ENCODE measurements at regions not wholly inside any gene's neighbourhood (a gene's known extent, or its start where the extent isn't known, plus 50 kb on each side); places are given as distances from the start of the nearest gene placed in this dataset.

- Histone ChIP-seq H3K36me3 (no peaks in the 10 kb centered on the region), H3K4me1 (no peaks in the 10 kb centered on the region), H3K27ac (no peak overlapping the region), H3K4me3 (no peak overlapping the region), H3K27me3 (no peaks in the 10 kb centered on the region), H3K9me3 (peaks cover 6 to 11% of the 10 kb centered on the region in 2 donors)
- DNase-seq: no peak
- in situ Hi-C loops (cut with MboI; ENCODE audit: low pct_ligation_motif_present in 1 of 4, low pct_unique_long_range_greater_than_20kb in 1 of 4, low sequenced_read_pairs in 3 of 4) (no loop called here), intact Hi-C loops (cut with DNase I; ENCODE audit: low total_unique reads) (no loop called here)
- TF ChIP-seq EP300 (IDR thresholded peaks at IDR 0.05; ENCODE audit: low read depth): no peak
- TF ChIP-seq POLR2A (IDR thresholded peaks at IDR 0.05): no peak
- TF ChIP-seq CTCF (IDR thresholded peaks at IDR 0.05): no peak
- no peak for TF ChIP-seq POLR2AphosphoS5 (IDR thresholded peaks at IDR 0.05)
- 52 to 76% methylated on average over 4 to 5 of the region's 5 CpGs for WGBS, 2 donors (ENCODE audit: low coverage in 1 of 2)
Measured at GRCh38 chr6:164439331-164439730, 870.1 kb downstream of the C6orf118 start.

GRCh38 chr6:164436976-164437375 is 872.4 kb downstream of the C6orf118 start:
- intact Hi-C loops (cut with DNase I; ENCODE audit: low total_unique reads): no loop called here
- in situ Hi-C loops (cut with MboI; ENCODE audit: low pct_ligation_motif_present in 1 of 4, low pct_unique_long_range_greater_than_20kb in 1 of 4, low sequenced_read_pairs in 3 of 4): no loop called here
- no peak for DNase-seq

GRCh38 chr6:164427728-164428402 is 881.5 kb downstream of the C6orf118 start:
- Histone ChIP-seq H3K27ac (no peak overlapping the region), H3K9me3 (no peaks in the 10 kb centered on the region), H3K4me1 (no peaks in the 10 kb centered on the region), H3K27me3 (no peaks in the 10 kb centered on the region), H3K4me3 (no peak overlapping the region), H3K36me3 (no peaks in the 10 kb centered on the region)
- no peak for DNase-seq
- in situ Hi-C loops (cut with MboI; ENCODE audit: low pct_ligation_motif_present in 1 of 4, low pct_unique_long_range_greater_than_20kb in 1 of 4, low sequenced_read_pairs in 3 of 4): no loop called here
- 55 to 69% methylated on average over 2 of the region's 2 CpGs for WGBS, 2 donors (ENCODE audit: low coverage in 1 of 2)
- intact Hi-C loops (cut with DNase I; ENCODE audit: low total_unique reads): no loop called here
- no peak for TF ChIP-seq POLR2A (IDR thresholded peaks at IDR 0.05)
- no peak for TF ChIP-seq EP300 (IDR thresholded peaks at IDR 0.05; ENCODE audit: low read depth)
- TF ChIP-seq POLR2AphosphoS5 (IDR thresholded peaks at IDR 0.05): no peak
- TF ChIP-seq CTCF (IDR thresholded peaks at IDR 0.05): no peak

More at GRCh38 chr6:164436976-164437375, 872.4 kb downstream of the C6orf118 start:
- TF ChIP-seq CTCF (IDR thresholded peaks at IDR 0.05) (no peak), POLR2AphosphoS5 (IDR thresholded peaks at IDR 0.05) (no peak), POLR2A (IDR thresholded peaks at IDR 0.05) (no peak), EP300 (IDR thresholded peaks at IDR 0.05; ENCODE audit: low read depth) (no peak)
- no peak overlapping the region for H3K4me3 ChIP-seq
- no peaks in the 10 kb centered on the region for H3K27me3 ChIP-seq
- WGBS, 2 donors (ENCODE audit: low coverage in 1 of 2): 85 to 87% methylated on average over 5 of the region's 5 CpGs
- H3K36me3 ChIP-seq: no peaks in the 10 kb centered on the region
- H3K9me3 ChIP-seq: no peaks in the 10 kb centered on the region
- no peak overlapping the region for H3K27ac ChIP-seq
- no peaks in the 10 kb centered on the region for H3K4me1 ChIP-seq

- in situ Hi-C loops (cut with MboI; ENCODE audit: low pct_ligation_motif_present in 1 of 4, low pct_unique_long_range_greater_than_20kb in 1 of 4, low sequenced_read_pairs in 3 of 4) (no loop called here), intact Hi-C loops (cut with DNase I; ENCODE audit: low total_unique reads) (no loop called here)
- 60 to 63% methylated on average over 1 to 2 of the region's 2 CpGs for WGBS, 2 donors (ENCODE audit: low coverage in 1 of 2)
- DNase-seq: no peak
- TF ChIP-seq CTCF (IDR thresholded peaks at IDR 0.05) (no peak), POLR2A (IDR thresholded peaks at IDR 0.05) (no peak)
- no peaks in the 10 kb centered on the region for H3K36me3 ChIP-seq
- peaks cover 5 to 7% of the 10 kb centered on the region in 2 donors for H3K9me3 ChIP-seq
- no peaks in the 10 kb centered on the region for H3K27me3 ChIP-seq
- H3K4me3 ChIP-seq: no peak overlapping the region
- H3K27ac ChIP-seq: no peak overlapping the region
- H3K4me1 ChIP-seq: no peaks in the 10 kb centered on the region
Measured at GRCh38 chr6:164424489-164424888, 884.9 kb downstream of the C6orf118 start.
